ENCODE measurements at regions not wholly inside any gene's neighbourhood (a gene's known extent, or its start where the extent isn't known, plus 50 kb on each side); places are given as distances from the start of the nearest gene placed in this dataset.
A peak's percentile ranks its signal among the peaks of the same experiment; 100 is the strongest.
"Not testable (repeated sequence)": the region's sequence is repeated elsewhere in the genome, so short reads cannot be mapped to it uniquely, and the experiment has no call there.

GRCh38 chr9:34907044-34907443 is 51.0 kb upstream of the PHF24 start:
- DNase-seq, result no peak

GRCh38 chr9:34899535-34900158 is 58.4 kb upstream of the PHF24 start:
- peak; percentile 35 for DNase-seq

- DNase-seq, result no peak
Observed at GRCh38 chr9:34898846-34899245, 59.2 kb upstream of the PHF24 start.

- no peak for DNase-seq
Observed at GRCh38 chr9:34896112-34896511, 62.0 kb upstream of the PHF24 start.

GRCh38 chr9:34892886-34893285 is 65.2 kb upstream of the PHF24 start:
- no peak for DNase-seq

GRCh38 chr9:34891386-34891785 is 66.7 kb upstream of the PHF24 start:
- DNase-seq, result no peak

- DNase-seq, result no peak
Observed at GRCh38 chr9:34887841-34888240, 70.2 kb upstream of the PHF24 start.

- no peak for DNase-seq
Observed at GRCh38 chr9:34884747-34885189, 73.3 kb upstream of the PHF24 start.

- DNase-seq, result no peak
Observed at GRCh38 chr9:34876096-34876495, 82.0 kb upstream of the PHF24 start.

GRCh38 chr9:34869390-34869789 is 88.7 kb upstream of the PHF24 start:
- DNase-seq, result no peak

- DNase-seq, result no peak
Observed at GRCh38 chr9:34866614-34867013, 91.5 kb upstream of the PHF24 start.

- DNase-seq, result no peak
Observed at GRCh38 chr9:34863426-34863825, 94.7 kb upstream of the PHF24 start.

- DNase-seq, result peak; percentile 4
Observed at GRCh38 chr9:34862836-34863235, 95.2 kb upstream of the PHF24 start.

GRCh38 chr9:34862043-34862442 is 96.0 kb upstream of the PHF24 start:
- peak; percentile 13 for DNase-seq

- not testable (repeated sequence) for DNase-seq
Observed at GRCh38 chr9:34855016-34855415, 103.1 kb upstream of the PHF24 start.

- no peak for DNase-seq
Observed at GRCh38 chr9:34830068-34830467, 120.1 kb upstream of the CCL21 start.

- no peak for DNase-seq
Observed at GRCh38 chr9:34826999-34827538, 117.1 kb upstream of the CCL21 start.

- no peak for DNase-seq
Observed at GRCh38 chr9:34825775-34826174, 115.8 kb upstream of the CCL21 start.

- DNase-seq, result no peak
Observed at GRCh38 chr9:34823778-34824177, 113.8 kb upstream of the CCL21 start.

GRCh38 chr9:34810187-34810524 is 100.2 kb upstream of the CCL21 start:
- no peak for DNase-seq

- DNase-seq, result no peak
Observed at GRCh38 chr9:34809504-34810186, 99.7 kb upstream of the CCL21 start.

GRCh38 chr9:34802916-34803315 is 93.0 kb upstream of the CCL21 start:
- no peak for DNase-seq

GRCh38 chr9:34797367-34797766 is 87.4 kb upstream of the CCL21 start:
- no peak for DNase-seq

- no peak for DNase-seq
Observed at GRCh38 chr9:34796924-34797323, 87.0 kb upstream of the CCL21 start.

- no peak for DNase-seq
Observed at GRCh38 chr9:34793428-34793827, 83.5 kb upstream of the CCL21 start.
